Fibroblast of skin of left biceps (primary cell): ENCODE measurements at regions not wholly inside any gene's neighbourhood (a gene's known extent, or its start where the extent isn't known, plus 50 kb on each side); places are given as distances from the start of the nearest gene placed in this dataset.

Experiments used
- DNase-seq, 2 experiments: peaks; one replicate each; pipeline ENCODE4 v3.0.0-alpha.2; 2013; ENCODE audit warnings: low read depth in 2 of 2

GRCh38 chr5:5798462-5798861 is 376.0 kb downstream of the ICE1 start:
- no peak for DNase-seq

GRCh38 chr5:5798041-5798440 is 375.6 kb downstream of the ICE1 start:
- no peak for DNase-seq

- no peak for DNase-seq
These were observed 372.7 kb downstream of the ICE1 start for GRCh38 chr5:5795074-5795771.

- no peak for DNase-seq
These were observed 371.7 kb downstream of the ICE1 start for GRCh38 chr5:5794118-5794560.

- DNase-seq: no peak
These were observed 371.0 kb downstream of the ICE1 start for GRCh38 chr5:5793242-5794117.

- DNase-seq: no peak
These were observed 369.6 kb downstream of the ICE1 start for GRCh38 chr5:5792106-5792505.

- DNase-seq: no peak
These were observed 366.3 kb downstream of the ICE1 start for GRCh38 chr5:5788793-5789192.

GRCh38 chr5:5787373-5787772 is 364.9 kb downstream of the ICE1 start:
- no peak for DNase-seq

DNA sequence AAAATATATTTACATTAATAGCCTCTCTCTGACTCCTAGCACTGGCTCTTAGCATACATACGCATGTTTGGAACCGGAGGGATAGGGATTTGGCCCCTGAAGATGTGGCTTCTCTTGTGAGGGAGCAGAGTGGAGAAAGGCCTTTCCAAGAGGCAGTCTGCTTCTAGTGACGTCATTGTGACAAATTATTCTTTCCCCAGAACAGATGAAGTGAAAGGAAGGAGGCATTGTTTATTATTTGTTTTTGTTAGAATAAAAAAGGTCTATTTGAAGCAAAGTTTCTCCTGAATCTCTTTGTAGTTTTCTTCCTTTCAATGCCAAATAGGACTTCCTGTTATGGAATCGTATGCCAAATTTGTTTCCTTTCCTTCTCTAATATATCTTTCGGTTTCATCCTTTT is 361.6 kb downstream of the ICE1 start:
- DNase-seq: no peak

GRCh38 chr5:5783021-5783420 is 360.5 kb downstream of the ICE1 start:
- no peak for DNase-seq

GRCh38 chr5:5782402-5782801 is 359.9 kb downstream of the ICE1 start:
- DNase-seq: no peak

DNA sequence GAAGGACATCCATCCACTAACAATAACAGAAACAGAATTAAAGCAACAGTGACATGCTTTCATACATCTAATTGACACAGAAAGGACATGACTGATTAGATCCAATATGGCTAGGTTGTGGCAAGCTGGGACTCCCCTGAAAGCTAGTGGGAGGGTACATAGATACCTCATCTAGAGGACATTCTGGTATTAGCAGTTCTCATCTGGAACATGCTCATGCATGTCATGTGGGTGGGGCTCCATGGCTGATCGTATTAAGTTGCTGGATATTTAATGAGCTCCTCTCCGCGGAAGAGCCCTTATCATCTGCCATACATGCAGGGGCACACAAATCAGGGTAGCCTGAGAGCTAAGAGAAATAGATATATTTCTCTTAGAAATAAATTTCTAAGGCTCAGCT is 358.9 kb downstream of the ICE1 start:
- no peak for DNase-seq

GRCh38 chr5:5780253-5780652 is 357.8 kb downstream of the ICE1 start:
- DNase-seq: no peak

DNA sequence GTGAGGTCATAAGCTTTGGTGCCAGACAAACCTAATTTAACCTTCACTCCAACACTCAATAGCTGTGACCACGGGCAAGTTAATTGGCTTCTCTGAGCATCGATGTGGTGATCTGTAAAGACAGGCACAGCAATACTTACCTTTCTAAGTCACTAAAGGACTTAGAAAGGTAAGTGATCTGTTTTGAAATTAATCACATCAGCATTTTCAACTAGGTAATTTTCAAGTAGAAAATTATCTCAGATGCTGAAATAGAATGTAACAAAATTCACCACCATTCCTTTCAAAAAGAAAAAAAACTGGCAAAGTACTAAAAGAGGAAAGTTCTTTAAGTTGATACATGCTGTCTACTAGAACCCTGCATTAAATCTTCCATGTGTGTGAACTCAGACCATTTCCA is 354.5 kb downstream of the ICE1 start:
- DNase-seq: no peak

DNA sequence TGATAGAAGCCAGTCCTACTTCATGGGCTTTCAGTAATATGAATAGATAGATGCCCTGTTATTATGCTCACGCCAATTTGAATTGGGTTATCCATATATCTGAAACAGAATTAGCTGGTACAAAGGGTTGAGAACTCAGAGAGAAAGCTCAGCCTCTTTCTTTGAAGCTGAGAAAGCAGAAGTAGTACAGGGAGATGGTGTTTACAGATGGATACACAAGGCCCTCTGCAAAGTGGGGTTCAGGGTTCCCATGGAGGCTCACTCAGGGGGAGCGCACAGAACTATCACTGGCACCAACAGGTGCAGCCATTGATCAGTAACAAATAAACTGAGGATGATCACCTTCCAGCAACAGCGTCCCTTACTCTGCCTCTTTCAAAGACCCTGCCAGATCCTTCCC is 349.7 kb downstream of the ICE1 start:
- DNase-seq: no peak

- DNase-seq: no peak
These were observed 348.3 kb downstream of the ICE1 start for GRCh38 chr5:5770825-5771224.

DNA sequence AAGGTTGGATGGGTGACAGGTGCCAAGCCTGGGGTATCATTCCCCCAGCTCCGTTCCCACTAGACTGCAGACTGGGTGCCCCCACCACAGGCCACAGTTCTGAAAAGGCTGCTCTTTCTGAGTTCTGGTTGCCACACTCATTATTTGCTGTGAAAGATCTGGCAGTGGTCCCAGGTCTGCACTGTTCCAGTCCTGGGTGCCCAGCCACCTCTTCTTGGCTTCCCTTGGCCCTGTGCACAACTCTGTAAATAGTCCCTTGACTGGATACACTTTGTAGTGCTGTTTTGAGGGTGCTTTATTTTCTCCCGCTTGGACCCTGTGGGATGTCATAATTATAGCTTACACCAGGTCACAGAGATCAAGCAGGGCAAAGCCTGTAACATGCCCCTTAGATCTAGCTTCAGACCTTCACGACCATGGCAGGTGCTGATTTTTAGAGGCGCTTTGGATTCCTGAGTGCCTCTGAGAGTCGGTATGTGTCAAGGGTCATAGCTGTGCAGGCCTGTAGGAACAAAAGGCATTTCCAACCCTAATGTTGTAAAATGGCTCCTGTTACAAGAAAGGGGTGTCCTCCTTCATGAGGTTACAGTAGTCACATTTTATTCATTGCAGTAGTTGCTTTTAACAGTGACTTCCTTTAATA is 344.9 kb downstream of the ICE1 start:
- DNase-seq: no peak

DNA sequence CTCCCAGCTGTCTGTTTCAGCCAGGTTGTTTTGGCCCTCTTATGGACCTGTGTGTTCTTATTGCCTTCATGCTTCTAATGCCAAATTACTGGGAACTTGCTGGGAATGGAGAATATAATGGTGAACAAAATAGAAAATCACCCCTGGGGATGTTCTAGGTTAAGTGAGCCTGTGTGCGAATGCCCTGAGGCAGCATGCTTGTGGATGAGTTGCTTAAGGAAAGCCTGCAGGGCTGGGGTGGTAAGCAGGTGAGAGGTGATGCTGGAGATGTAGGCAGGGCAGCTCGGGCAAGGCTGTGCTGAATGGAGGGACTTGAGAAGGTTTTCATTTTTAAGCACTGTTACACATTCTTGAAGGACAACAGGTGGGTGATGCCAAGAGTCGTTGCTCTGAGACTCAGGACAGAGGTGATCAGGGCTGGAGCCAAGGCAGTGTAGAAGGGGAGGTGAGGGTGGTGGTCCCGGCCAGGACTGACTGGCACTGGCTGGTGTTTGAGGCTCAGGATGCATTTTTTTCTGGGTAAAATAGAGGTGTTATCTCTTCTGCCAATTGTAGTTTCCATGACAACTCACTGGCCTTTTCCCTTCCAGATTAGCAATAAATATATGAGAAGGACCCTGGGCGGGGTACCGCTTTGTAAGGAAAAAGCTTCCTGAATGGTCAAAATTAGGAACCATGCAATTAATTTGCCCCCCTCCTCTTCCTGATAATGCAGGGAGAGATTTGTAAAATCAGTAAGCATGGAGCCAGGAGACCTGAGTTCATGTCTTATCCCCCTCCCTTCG is 342.8 kb downstream of the ICE1 start:
- no peak for DNase-seq

DNA sequence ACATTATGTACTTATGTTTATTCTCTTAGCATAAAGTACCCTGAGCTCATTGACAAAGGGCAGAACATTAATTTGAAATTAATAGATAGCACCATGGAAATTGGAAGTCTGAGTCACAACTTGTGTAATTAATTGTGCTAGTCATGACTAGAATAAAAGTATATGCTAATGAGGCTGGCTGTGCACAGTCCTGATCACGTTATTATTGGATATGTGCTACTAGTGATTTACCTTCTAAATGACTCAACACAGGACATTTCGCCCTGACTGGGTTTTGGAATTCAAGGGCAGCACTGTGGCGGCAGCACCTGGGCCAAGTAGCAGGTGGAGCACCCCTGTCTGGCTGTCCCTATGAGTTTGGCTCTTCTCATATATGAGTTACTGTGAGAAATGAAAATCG is 341.8 kb downstream of the ICE1 start:
- no peak for DNase-seq

DNA sequence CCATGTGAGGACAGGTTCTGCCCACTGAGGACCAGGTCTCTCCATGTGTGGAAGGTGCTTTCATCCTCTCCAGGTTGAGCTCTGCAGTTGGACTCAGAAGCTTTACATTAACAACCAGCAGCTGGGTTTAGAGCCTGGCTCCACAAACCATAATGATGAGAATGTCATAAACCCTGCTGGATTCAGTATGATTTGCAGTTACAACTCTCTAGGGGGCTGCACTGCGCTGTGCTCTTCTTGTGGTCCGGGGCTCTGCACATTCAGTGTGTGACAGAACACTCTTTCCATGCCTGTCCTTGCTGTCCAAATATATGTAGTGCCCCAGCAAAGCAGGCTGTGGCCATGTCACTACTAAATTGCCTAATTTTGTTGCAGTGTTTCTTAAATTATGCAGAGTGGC is 334.3 kb downstream of the ICE1 start:
- DNase-seq: no peak

DNA sequence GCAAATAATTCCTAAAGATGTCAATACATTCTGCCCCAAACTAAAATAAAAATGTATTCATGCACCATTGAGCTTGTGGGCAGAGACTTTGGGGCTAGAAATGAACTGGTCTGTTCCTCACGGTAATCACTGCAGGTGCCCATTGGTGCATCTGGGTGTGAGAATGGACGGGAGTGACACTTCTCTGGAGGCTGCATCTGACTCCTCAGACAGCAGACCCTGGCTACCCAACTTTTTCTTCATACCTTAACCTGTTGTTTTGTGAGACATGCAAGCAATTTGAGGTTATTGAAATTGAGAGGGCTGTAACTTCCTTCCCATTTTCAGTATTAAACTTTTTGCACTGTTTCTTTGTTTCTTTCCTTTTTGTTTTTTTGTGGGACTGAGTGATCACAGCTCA is 333.4 kb downstream of the ICE1 start:
- no peak for DNase-seq

GRCh38 chr5:5752844-5753243 is 330.4 kb downstream of the ICE1 start:
- DNase-seq: no peak
